ES-I3 (cell line): ENCODE measurements at regions not wholly inside any gene's neighbourhood (a gene's known extent, or its start where the extent isn't known, plus 50 kb on each side); places are given as distances from the start of the nearest gene placed in this dataset.
"Not testable (repeated sequence)": the region's sequence is repeated elsewhere in the genome, so short reads cannot be mapped to it uniquely, and the experiment has no call there.

Experiments
- H3K36me3 ChIP-seq: 2 replicates; pipeline ENCODE4 v1.6.1; 2013; ENCODE audit warnings: mild to moderate bottlenecking, low read length, control low read depth, moderate library complexity; ENCODE audit not compliant: insufficient read depth
- H3K4me1 ChIP-seq: 2 replicates; pipeline ENCODE4 v1.6.1; 2013; ENCODE audit warnings: mild to moderate bottlenecking, control low read depth, low read length; ENCODE audit not compliant: insufficient read depth
- H3K9ac ChIP-seq: 2 replicates; pipeline ENCODE4 v1.6.1; 2013; ENCODE audit warnings: low read depth, mild to moderate bottlenecking, low read length, moderate library complexity
- H3K9me3 ChIP-seq: 2 replicates; pipeline ENCODE4 v1.6.1; 2013; ENCODE audit warnings: mild to moderate bottlenecking, low read length, moderate library complexity; ENCODE audit not compliant: control insufficient read depth, insufficient read depth

GRCh38 chr1:149395802-149396201, 79.0 kb upstream of the NBPF19 start:
- H3K4me1 ChIP-seq, H3K36me3 ChIP-seq, H3K9me3 ChIP-seq, H3K9ac ChIP-seq: not testable (repeated sequence)

- H3K4me1 ChIP-seq, H3K9ac ChIP-seq, H3K9me3 ChIP-seq, H3K36me3 ChIP-seq: not testable (repeated sequence)
Observed at GRCh38 chr1:149398527-149398926, 76.3 kb upstream of the NBPF19 start.

GRCh38 chr1:149408404-149408803, 66.4 kb upstream of the NBPF19 start:
- not testable (repeated sequence) for H3K9ac ChIP-seq, H3K4me1 ChIP-seq, H3K9me3 ChIP-seq, H3K36me3 ChIP-seq

GRCh38 chr1:149415373-149415772, 59.5 kb upstream of the NBPF19 start:
- H3K4me1 ChIP-seq, H3K9me3 ChIP-seq, H3K9ac ChIP-seq, H3K36me3 ChIP-seq: not testable (repeated sequence)

- H3K9ac ChIP-seq, H3K4me1 ChIP-seq, H3K9me3 ChIP-seq, H3K36me3 ChIP-seq: not testable (repeated sequence)
Observed at GRCh38 chr1:149418782-149419181, 56.1 kb upstream of the NBPF19 start.

GRCh38 chr1:149423122-149423521, 51.7 kb upstream of the NBPF19 start:
- H3K36me3 ChIP-seq, H3K4me1 ChIP-seq, H3K9ac ChIP-seq, H3K9me3 ChIP-seq: not testable (repeated sequence)
